ENCODE measurements at regions not wholly inside any gene's neighbourhood (a gene's known extent, or its start where the extent isn't known, plus 50 kb on each side); places are given as distances from the start of the nearest gene placed in this dataset.

DNA sequence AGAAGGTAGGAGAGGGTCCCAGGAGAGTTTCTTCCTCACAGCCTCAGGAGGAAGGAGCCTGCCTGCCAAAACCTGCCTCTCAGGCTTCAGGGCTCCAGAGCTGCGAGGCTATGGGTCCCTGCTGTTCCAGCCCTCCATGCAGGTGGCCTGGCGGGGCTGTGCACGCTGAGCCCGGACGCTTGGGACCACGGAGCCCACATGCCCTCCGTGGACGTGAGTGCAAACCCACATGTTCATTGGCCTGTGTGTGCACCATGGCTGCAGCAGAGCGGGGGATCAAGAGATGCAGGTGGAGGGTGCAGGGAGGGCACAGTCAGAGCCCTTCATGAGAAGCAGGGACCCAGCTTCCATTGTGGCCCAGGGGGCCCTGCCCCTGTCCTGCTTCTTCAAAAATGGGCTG, 287.3 kb downstream of the IRX2 start:
- no peaks in the 10 kb centered on the region for H3F3A ChIP-seq (ENCODE audit: insufficient read depth, low read length)
- H3K9me2 ChIP-seq (replicated peaks; ENCODE audit: insufficient read depth, low read length), result no peaks in the 10 kb centered on the region
- H3K4me3 ChIP-seq (ENCODE audit: low read length), result no peak overlapping the region
- DNase-seq, result no peak
- H3K4me1 ChIP-seq (ENCODE audit: low read length), result no peaks in the 10 kb centered on the region
- no peak overlapping the region for H3K4me2 ChIP-seq (ENCODE audit: low read depth, low read length)
- H3K36me3 ChIP-seq (replicated peaks; ENCODE audit: insufficient read depth, low read length), result no peaks in the 10 kb centered on the region
- no peak overlapping the region for H3K9ac ChIP-seq (ENCODE audit: low read length)
- no peak overlapping the region for H3K27ac ChIP-seq (ENCODE audit: low read length)
- H3K9me3 ChIP-seq (replicated peaks; ENCODE audit: insufficient read depth, low read length), result no peaks in the 10 kb centered on the region
- no peak overlapping the region for H2AFZ ChIP-seq (ENCODE audit: low read length)
- no peak for TF ChIP-seq CTCF (IDR thresholded peaks at IDR 0.05; ENCODE audit: low read length)
- TF ChIP-seq EZH2 (optimal IDR thresholded peaks at IDR 0.05; ENCODE audit: low read depth, low read length), result no peak
- no peak for TF ChIP-seq EZH2phosphoT487 (IDR thresholded peaks at IDR 0.05; ENCODE audit: low read length)
- no peaks in the 10 kb centered on the region for H3K27me3 ChIP-seq (replicated peaks; ENCODE audit: insufficient read depth, low read length)
- H3K79me2 ChIP-seq (ENCODE audit: low read length), result no peaks in the 10 kb centered on the region
- no peaks in the 10 kb centered on the region for H4K20me1 ChIP-seq (ENCODE audit: insufficient read depth, low read length)

GRCh38 chr5:2461701-2462691, 289.5 kb downstream of the IRX2 start:
- Histone ChIP-seq H3K4me1 (ENCODE audit: low read length) (no peaks in the 10 kb centered on the region), H3K79me2 (ENCODE audit: low read length) (no peaks in the 10 kb centered on the region), H2AFZ (ENCODE audit: low read length) (no peak overlapping the region), H3K9ac (ENCODE audit: low read length) (no peak overlapping the region), H3F3A (ENCODE audit: insufficient read depth, low read length) (no peaks in the 10 kb centered on the region), H3K36me3 (replicated peaks; ENCODE audit: insufficient read depth, low read length) (no peaks in the 10 kb centered on the region), H3K27ac (ENCODE audit: low read length) (no peak overlapping the region), H3K9me2 (replicated peaks; ENCODE audit: insufficient read depth, low read length) (no peaks in the 10 kb centered on the region), H3K27me3 (replicated peaks; ENCODE audit: insufficient read depth, low read length) (no peaks in the 10 kb centered on the region), H3K4me2 (ENCODE audit: low read depth, low read length) (no peak overlapping the region), H3K4me3 (ENCODE audit: low read length) (no peak overlapping the region), H3K9me3 (replicated peaks; ENCODE audit: insufficient read depth, low read length) (no peaks in the 10 kb centered on the region), H4K20me1 (ENCODE audit: insufficient read depth, low read length) (no peaks in the 10 kb centered on the region)
- no peak for DNase-seq
- no peak for TF ChIP-seq EZH2 (optimal IDR thresholded peaks at IDR 0.05; ENCODE audit: low read depth, low read length)
- no peak for TF ChIP-seq EZH2phosphoT487 (IDR thresholded peaks at IDR 0.05; ENCODE audit: low read length)
- no peak for TF ChIP-seq CTCF (IDR thresholded peaks at IDR 0.05; ENCODE audit: low read length)

- H2AFZ ChIP-seq (ENCODE audit: low read length), result no peak overlapping the region
- no peak overlapping the region for H3K4me3 ChIP-seq (ENCODE audit: low read length)
- no peak overlapping the region for H3K4me2 ChIP-seq (ENCODE audit: low read depth, low read length)
- H3K4me1 ChIP-seq (ENCODE audit: low read length), result no peaks in the 10 kb centered on the region
- no peak for DNase-seq
- no peaks in the 10 kb centered on the region for H3K9me2 ChIP-seq (replicated peaks; ENCODE audit: insufficient read depth, low read length)
- no peaks in the 10 kb centered on the region for H3K36me3 ChIP-seq (replicated peaks; ENCODE audit: insufficient read depth, low read length)
- H3K79me2 ChIP-seq (ENCODE audit: low read length), result no peaks in the 10 kb centered on the region
- no peak overlapping the region for H3K9ac ChIP-seq (ENCODE audit: low read length)
- H4K20me1 ChIP-seq (ENCODE audit: insufficient read depth, low read length), result no peaks in the 10 kb centered on the region
- no peaks in the 10 kb centered on the region for H3F3A ChIP-seq (ENCODE audit: insufficient read depth, low read length)
- TF ChIP-seq EZH2 (optimal IDR thresholded peaks at IDR 0.05; ENCODE audit: low read depth, low read length) (no peak), EZH2phosphoT487 (IDR thresholded peaks at IDR 0.05; ENCODE audit: low read length) (no peak), CTCF (IDR thresholded peaks at IDR 0.05; ENCODE audit: low read length) (no peak)
- H3K9me3 ChIP-seq (replicated peaks; ENCODE audit: insufficient read depth, low read length), result no peaks in the 10 kb centered on the region
- H3K27ac ChIP-seq (ENCODE audit: low read length), result no peak overlapping the region
- H3K27me3 ChIP-seq (replicated peaks; ENCODE audit: insufficient read depth, low read length), result no peaks in the 10 kb centered on the region
These were observed 291.4 kb downstream of the IRX2 start for GRCh38 chr5:2460098-2460497.
